H54 (cell line): ENCODE measurements at regions not wholly inside any gene's neighbourhood (a gene's known extent, or its start where the extent isn't known, plus 50 kb on each side); places are given as distances from the start of the nearest gene placed in this dataset.
"Not testable (repeated sequence)": the region's sequence is repeated elsewhere in the genome, so short reads cannot be mapped to it uniquely, and the experiment has no call there.

ENCODE experiments used
- DNase-seq: peaks from one replicate; pipeline ENCODE4 v3.0.0; 2011; ENCODE audit warnings: low spot score, mixed read lengths; ENCODE audit not compliant: insufficient read length
- FAIRE-seq: peaks from 3 replicates; lab custom pipeline; 2011; peaks lifted over from hg19 to GRCh38; lab: Jason Lieb, UNC
- POLR2A ChIP-seq: IDR thresholded peaks from 2 replicates; pipeline ENCODE4 v1.6.1; 2011; ENCODE audit warnings: low read depth, mild to moderate bottlenecking, low read length

DNA sequence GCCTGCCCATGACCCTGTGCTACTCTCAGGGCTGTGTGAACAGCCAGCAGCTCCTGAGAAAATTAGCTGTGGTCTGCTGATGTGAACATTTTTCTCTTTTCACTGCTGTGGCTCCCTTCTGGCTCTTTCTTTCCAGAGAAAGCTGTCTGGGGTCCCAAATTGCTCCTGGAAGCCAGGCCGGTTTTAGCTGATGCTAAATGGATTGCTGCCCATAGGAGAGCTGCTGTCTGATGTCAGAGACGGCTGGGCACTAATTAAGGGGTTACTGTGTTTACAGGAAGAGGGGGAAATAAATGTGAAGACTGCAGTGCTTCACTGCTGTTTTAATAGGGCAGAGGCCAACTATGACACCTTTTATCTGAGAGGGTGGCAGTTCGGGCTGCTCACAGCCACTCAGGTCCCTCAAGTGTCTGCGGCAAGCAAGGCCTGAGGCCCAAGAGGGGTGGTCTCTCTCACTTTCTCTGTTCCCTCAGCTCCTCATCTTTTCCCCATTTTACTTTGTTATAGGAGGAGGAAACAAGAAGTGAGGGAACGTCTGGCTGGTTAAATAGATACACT is 106.0 kb upstream of the GNG12 start:
- FAIRE-seq (no peak), DNase-seq (no peak)
- TF ChIP-seq POLR2A: no peak

DNA sequence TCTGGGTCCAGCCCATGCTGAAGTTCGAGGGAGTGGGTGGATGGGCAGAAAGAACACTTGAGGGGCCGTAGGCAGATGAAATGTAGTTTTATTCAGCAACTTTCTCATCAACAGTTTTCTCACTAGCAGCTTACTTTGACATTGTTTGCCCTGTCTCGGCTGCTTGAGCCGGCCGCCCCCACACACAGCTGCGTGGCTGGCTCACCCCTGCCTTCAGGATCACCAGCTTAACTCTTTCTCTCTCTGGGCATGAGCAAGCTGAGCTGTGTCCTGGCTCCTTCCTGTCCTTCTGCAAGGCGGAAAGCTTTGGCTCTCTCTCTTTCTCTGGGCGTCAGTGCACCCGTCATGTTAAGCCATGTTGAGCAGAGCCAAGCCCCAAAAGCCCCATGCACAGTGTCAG is 104.4 kb upstream of the GNG12 start:
- no peak for TF ChIP-seq POLR2A
- FAIRE-seq: no peak
- DNase-seq: no peak

DNA sequence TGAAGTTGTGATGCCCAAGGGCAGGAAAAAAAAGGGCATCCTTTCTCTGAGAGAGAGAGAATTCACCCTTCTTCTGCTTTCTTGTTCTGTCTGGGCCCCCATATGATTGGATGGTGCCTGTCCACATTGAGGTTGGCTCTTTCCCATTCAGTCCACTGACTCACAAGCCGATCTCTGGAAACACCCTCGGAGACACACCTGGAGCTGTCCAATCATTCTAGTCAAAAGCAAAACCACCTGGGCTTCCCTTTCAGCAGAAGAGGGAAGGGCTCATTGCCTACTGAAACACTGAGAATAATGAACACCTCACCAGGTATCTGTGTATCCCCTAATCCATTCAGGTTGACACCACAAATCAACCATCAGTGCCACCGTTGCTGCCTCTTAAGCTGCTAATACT is 103.7 kb upstream of the GNG12 start:
- DNase-seq (no peak), FAIRE-seq (no peak)
- TF ChIP-seq POLR2A: no peak

DNA sequence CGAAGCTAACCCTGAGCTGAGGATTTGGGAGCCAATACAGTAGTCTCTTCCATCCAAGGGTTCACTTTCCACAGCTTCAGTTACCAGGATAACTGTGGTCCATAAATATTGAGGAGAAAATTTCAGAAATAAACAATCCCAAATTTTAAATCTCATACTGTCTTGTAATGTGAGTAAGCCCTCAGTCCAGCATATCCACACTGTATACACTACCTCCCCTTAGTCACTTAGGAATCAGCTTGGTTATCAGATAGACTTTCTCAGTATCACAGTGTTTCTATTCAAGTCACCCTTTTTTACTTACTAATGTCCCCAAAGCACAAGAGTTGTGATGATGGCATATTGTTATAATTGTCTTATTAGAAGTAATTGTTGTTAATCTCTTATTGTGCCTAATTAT is 102.3 kb upstream of the GNG12 start:
- FAIRE-seq: no peak
- DNase-seq: no peak
- no peak for TF ChIP-seq POLR2A

DNA sequence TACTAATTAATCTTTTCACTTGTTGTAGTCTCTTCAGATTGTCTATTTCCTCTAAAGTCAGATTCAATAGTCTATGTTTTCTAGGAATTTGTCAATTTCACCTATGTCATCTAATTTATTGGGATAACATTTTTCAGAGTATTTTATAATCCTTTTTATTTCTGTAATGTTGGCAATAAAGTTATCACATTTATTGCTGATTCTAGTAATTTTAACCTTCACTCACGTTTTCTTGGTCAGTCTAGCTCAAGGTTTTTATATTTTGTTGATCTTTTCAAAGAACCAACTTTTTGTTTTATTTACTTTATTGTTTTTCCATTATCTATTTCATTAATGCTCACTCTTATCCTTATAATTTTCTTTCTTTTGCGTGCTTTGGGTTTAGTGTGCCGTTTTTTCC is 97.9 kb upstream of the GNG12 start:
- TF ChIP-seq POLR2A: no peak
- no peak for DNase-seq
- no peak for FAIRE-seq

DNA sequence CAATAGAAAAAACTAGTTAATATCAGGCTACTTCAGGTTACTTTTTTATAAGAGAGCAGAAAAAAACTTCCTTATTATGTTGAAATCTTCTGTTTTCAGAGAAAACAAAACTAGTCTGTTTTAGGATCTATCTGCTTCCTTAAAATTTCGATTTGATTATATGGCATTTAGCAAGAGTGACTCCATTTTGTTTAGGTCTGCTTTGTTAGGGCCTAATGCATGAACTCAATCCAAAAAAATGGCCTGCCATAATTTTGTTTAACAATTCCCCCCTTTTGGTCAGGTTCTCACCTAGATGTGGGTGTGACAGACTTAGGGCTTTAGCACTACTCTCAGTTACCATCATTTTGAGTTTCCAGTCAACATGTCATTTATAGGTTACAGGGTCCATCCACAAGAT is 89.8 kb upstream of the GNG12 start:
- DNase-seq (no peak), FAIRE-seq (no peak)
- TF ChIP-seq POLR2A: no peak

DNA sequence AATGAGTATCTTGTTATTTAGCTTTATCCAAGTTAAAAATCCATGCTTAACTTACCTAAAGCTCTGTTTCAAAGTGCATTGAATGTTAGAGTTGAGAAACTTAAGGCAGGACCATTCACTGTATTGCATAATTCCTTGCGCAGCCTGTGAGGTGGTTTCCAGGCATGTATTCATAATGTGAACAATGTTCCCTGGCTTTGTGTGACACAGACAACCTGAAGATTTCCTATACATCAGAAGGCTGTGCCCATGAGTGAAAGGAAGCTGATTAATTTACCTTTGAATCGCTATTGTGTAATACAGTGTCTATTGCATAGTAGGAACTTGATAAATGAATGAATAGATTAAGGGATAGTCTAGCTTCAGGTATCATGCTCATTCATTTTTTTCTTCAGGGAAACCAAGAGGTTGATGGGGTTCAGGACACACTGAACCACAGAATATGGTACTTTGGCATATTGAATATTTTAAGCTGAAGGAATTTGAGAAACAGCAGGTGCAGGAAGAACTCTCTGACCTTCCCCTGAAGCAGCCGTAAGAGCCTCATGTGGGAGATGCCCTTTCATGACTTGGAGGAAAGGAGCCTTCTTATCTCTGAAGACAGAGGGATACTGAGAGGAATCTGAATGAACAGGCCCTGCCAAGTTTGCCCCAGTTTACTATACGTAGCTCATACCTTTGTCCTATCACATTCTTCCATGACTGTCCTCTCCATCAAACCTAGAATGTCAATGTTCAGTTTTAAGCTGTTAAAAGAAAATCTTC is 88.6 kb upstream of the GNG12 start:
- FAIRE-seq (no peak), DNase-seq (no peak)
- TF ChIP-seq POLR2A: no peak

DNA sequence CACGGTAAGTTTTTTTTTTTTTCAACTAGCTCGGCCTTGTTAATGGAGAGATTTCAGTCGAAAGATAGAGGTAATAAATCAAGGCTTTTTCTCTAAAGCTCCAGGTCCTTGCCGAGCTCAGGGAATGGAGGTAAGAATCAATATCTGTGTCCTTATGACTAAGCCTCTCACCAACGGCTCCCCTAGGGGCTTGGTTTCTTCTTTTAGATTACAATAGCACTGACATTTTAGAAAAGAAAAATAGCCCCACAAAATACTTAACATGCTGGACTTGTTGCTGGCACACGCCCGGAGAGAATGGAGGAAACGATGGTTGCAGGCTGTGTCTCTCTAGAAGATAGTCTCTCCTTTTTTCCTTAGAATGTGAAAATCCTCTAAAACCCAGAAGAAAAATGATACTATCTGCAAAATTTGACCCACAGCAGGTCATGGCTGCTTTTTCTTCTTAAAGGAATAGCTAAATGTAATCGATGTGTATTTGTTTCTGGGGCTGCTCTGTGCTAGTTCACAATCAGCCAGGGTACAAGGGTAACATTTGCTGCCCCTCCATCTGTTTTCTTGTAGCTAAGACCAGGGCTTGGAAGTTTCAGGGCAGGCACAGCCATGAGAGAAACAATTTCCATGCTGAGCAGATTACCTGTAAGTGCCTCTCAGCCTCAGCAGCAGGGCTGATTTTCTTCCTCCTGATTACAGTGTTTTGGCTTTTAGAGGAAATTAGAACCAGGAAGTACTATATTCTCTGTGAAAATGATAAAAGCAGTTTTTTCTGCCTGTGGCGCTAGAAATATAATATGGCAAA is 86.2 kb upstream of the GNG12 start:
- no peak for FAIRE-seq
- no peak for TF ChIP-seq POLR2A
- DNase-seq: no peak

DNA sequence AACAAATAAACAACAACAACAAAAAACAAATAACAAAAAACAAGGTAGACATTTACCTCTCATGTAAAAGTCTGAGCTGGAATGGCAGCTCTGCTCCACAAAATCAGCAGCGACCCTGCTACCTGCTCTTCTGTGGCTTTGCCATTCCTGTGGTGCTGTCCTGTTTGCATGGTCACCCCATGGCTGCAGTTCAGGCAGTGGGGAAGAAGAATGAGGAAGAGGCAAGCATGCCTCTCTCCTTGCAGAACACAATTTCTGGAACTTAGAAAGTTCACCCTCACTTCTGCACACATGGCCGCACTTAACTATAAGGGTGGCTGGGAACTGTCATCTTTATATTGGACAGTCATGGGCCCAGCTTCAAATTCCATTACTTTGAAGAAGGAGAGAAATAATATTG is 84.8 kb upstream of the GNG12 start:
- no peak for DNase-seq
- no peak for FAIRE-seq
- TF ChIP-seq POLR2A: no peak

DNA sequence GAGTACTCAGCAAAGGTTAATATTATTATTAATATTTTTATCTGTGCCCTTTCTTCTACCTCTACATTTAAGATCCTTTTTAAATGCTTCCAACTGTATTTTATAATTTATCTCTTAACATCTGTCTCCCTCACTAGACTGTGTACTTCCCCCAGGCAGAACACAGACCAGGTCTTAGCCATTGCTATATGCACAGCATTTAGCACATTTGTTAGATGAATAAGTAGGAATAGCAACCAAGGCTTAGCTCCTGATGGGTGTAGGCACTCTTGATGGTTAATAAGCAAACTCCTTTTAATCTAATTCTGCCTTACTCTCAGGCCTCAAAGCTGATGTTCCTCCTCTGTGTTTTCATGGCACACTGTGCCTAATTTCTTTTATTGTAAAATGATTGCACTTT is 83.7 kb upstream of the GNG12 start:
- DNase-seq: no peak
- no peak for TF ChIP-seq POLR2A
- FAIRE-seq: no peak

DNA sequence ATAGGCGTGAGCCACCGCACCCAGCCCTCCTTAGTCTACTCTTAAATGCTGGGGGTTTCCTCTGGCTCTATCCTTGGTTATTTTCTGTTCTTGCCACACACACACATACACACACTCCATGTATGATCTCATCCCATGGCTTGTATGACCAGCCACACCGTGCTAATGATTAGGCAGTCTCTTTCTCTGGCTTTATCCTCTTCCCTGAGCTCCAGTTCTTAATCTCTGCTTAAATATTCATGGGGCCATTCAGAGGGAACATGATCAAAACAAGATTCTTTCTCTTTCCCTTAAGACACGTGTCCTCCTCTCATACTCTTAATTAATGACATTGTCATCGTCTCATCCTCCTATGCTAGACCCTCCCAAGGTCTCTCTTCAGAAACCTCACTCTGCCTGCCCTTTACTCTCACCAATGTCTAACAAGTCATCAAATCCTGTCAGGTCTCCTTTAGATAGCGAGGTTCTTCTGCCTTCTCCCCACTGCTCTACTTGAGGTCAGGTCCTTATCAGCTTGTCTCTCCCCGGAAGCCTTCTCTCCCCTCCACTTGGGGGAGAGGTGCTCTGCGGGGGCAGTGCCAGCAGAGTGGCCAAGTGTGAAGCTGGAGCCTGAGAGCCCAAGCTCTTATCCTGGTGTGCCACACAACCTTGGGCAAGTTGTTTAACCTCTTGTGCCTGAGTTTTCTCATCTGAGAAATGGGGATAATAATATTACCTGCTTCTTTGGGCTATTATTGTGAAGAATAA is 83.0 kb upstream of the GNG12 start:
- no peak for FAIRE-seq
- no peak for DNase-seq
- no peak for TF ChIP-seq POLR2A

DNA sequence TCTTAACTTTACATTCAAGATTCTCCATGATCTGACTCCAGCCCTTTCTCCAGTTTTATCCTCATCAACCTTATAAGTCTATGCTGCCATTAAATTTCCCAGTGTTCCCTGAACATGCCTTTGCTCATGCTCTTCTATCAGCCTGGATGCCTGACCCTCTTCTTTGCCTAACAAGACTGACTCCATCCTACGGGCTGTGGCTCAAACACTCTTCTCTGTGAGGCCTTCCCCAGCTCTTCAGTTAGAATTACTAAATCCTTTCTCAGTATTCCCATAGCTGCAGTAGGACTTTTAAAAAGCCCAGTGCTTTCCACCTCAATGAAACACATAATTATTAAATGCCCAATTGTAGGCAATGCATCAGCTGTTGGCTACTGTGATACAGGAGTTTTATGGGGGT is 76.5 kb upstream of the GNG12 start:
- no peak for DNase-seq
- no peak for FAIRE-seq
- TF ChIP-seq POLR2A: no peak

DNA sequence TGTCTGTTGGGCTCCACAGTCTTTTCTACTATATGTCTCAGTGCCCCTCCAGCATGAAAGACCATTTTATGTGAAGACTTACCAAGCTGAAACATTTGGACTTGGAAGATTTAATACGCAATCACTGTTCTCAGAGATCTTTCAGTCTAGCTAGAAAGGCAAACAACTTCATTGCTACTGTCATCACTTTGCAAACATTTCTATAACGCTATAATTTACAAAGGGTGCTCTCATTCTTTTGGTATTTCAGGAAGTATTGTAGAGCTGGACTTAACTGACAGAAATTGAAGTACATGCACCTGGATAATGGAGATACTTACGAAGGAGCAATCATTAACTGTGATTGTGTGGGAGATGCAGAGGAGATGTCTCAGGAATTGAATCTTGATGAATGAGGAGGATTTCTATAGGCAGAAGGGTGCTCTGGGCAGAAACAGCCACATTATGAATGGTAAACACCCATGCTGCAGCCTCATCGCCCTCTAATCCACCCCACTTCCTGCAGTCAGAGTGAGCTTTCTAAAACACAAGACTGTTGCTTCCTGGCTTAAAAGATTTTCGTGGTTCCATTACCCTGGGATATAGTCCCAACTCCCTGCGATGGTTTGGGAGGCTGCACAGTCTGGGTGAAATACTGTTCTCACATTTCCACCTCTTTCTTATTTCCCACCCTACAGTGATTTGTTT is 75.1 kb upstream of the GNG12 start:
- FAIRE-seq (peak; percentile 27), DNase-seq (no peak)
- TF ChIP-seq POLR2A: no peak

DNA sequence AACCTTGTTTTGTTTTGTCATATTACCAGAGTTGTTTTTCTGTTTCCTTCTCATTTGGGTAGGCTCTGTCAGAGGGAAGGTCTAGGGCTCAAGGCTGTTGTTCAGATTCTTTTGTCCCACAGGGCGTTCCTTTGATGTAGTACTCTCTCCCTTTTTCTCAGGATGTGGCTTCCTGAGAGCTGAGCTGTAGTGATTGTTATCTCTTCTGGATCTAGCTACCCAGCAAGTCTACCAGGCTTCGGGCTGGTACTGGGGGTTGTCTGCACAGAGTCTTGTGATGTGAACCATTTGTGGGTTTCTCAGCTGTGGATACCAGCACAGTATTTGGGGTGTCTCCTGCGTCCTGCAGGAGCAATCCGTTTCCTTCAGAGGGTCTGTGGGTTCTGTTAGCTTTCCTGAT is 74.2 kb upstream of the GNG12 start:
- peak; percentile 61 for FAIRE-seq
- DNase-seq: not testable (repeated sequence)

DNA sequence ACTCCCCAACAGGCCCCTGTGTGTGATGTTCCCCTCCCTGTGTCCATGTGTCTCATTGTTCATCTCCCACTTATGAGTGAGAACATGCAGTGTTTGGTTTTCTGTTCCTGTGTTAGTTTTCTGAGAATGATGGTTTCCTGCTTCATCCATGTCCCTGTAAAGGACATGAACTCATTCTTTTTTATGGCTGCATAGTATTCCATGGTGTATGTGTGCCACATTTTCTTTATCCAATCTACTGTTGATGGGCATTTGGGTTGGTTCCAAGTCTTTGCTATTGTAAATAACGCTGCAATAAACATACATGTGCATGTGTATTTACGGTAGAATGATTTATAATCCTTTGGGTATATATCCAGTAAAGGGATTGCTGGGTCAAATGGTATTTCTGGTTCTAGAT is 72.7 kb upstream of the GNG12 start:
- DNase-seq, FAIRE-seq: not testable (repeated sequence)

DNA sequence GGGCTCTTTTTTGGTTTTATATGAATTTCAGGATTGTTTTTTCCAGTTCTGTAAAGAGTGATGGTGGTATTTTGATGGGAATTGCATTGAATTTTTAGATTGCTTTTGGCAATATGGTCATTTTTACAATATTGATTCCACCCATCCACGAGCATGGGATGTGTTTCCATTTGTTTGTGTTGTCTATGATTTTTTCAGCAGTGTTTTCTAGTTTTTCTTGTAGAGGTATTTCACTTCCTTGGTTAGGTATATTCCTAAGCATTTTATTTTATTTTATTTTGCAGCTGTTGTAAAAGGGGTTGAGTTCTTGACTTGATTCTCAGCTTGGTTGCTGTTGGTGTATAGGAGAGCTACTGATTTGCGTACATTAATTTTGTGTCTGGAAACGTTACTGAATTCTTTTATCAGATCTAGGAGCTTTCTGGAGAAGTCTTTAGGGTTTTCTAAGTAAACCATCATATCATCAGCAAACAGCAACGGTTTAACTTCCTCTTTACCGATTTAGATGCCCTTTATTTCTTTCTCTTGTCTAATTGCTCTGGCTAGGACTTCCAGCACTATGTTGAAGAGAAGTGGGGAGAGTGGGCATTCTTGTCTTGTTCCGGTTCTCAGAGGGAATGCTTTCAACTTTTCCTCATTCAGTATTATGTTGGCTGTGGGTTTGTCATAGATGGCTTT is 69.4 kb upstream of the GNG12 start:
- not testable (repeated sequence) for DNase-seq, FAIRE-seq
